PC-9 (cell line): ENCODE measurements at regions not wholly inside any gene's neighbourhood (a gene's known extent, or its start where the extent isn't known, plus 50 kb on each side); places are given as distances from the start of the nearest gene placed in this dataset.

Experiments used
- BruUV-seq: library from RNA; stranded (reverse); fragments of 400-500 nt; replicated peaks from 2 replicates; lab custom pipeline; 2021; lab: Mats Ljungman, UMichigan
- CTCF ChIA-PET: fragments of 300-600 bp; sonication (Branson Sonifier 250); formaldehyde crosslinking; loops from one replicate; lab custom pipeline; 2022; ENCODE audit warnings: antibody characterized with exemption; lab: Charles Lee
- POLR2A ChIA-PET: fragments of 300-600 bp; sonication (Branson Sonifier 250); formaldehyde crosslinking; loops from one replicate; lab custom pipeline; 2022; ENCODE audit warnings: antibody characterized with exemption; ENCODE audit not compliant: unreplicated experiment; lab: Charles Lee
- DNase-seq, 2 experiments: peaks; one replicate each; pipeline versions ENCODE4 v3.0.0 to v3.0.0-alpha.2; 2015 to 2022; ENCODE audit warnings: mixed read lengths in 1 of 2
- H2AFZ ChIP-seq: fragments of 200-600 bp; sonication (generic); 2 replicates; pipeline ENCODE4 v1.8.1; 2017; ENCODE audit warnings: antibody characterized with exemption
- H3F3A ChIP-seq: fragments of 200-600 bp; sonication (generic); 2 replicates; pipeline ENCODE4 v1.8.1; 2017; ENCODE audit warnings: antibody characterized with exemption, mild to moderate bottlenecking, low read depth; ENCODE audit not compliant: insufficient read depth
- H3K27ac ChIP-seq: fragments of 200-600 bp; sonication (generic); 2 replicates; pipeline ENCODE4 v1.6.1; 2016; ENCODE audit warnings: mixed run types
- H3K27me3 ChIP-seq: fragments of 200-600 bp; sonication (generic); 2 replicates; pipeline ENCODE4 v1.6.1; 2016; ENCODE audit warnings: low read depth, mixed run types; ENCODE audit not compliant: insufficient read depth
- H3K36me3 ChIP-seq: fragments of 200-600 bp; sonication (generic); 2 replicates; pipeline ENCODE4 v1.6.1; 2016; ENCODE audit warnings: low read depth, mixed run types
- H3K4me1 ChIP-seq: fragments of 200-600 bp; sonication (generic); replicated peaks from 2 replicates; pipeline ENCODE4 v1.6.1; 2016; ENCODE audit warnings: mixed run types; ENCODE audit not compliant: insufficient read depth
- H3K4me2 ChIP-seq: fragments of 200-600 bp; sonication (generic); 2 replicates; pipeline ENCODE4 v1.6.1; 2017; ENCODE audit warnings: mixed run types
- H3K4me3 ChIP-seq: fragments of 200-600 bp; sonication (generic); 2 replicates; pipeline ENCODE4 v1.6.1; 2016; ENCODE audit warnings: mixed run types
- H3K79me2 ChIP-seq: fragments of 200-600 bp; sonication (generic); 2 replicates; pipeline ENCODE4 v1.6.1; 2017; ENCODE audit warnings: low read depth, mixed run types
- H3K9me2 ChIP-seq: fragments of 200-600 bp; sonication (generic); 2 replicates; pipeline ENCODE4 v1.8.1; 2017; ENCODE audit warnings: mild to moderate bottlenecking; ENCODE audit not compliant: insufficient read depth
- H3K9me3 ChIP-seq: fragments of 200-600 bp; sonication (generic); 2 replicates; pipeline ENCODE4 v1.8.1; 2016; ENCODE audit warnings: low read depth; ENCODE audit not compliant: insufficient read depth
- H4K20me1 ChIP-seq: fragments of 200-600 bp; sonication (generic); 2 replicates; pipeline ENCODE4 v1.8.1; 2017; ENCODE audit not compliant: insufficient read depth
- CTCF ChIP-seq: fragments of 200-600 bp; sonication (generic); conservative IDR thresholded peaks from 2 replicates; pipeline ENCODE4 v1.6.1; 2017; ENCODE audit warnings: mixed run types, antibody characterized with exemption, mild to moderate bottlenecking, moderate library complexity
- EZH2 ChIP-seq: fragments of 200-600 bp; sonication (generic); IDR thresholded peaks from 2 replicates; pipeline ENCODE4 v1.8.0; 2017; ENCODE audit warnings: antibody characterized with exemption, low read depth
- intact Hi-C: fragments of 100-400 bp; cut with micrococcal nuclease; formaldehyde crosslinking; loops from one replicate; pipeline ENCODE4 v1.10.0; 2022; ENCODE audit not compliant: unreplicated experiment

GRCh38 chr4:24114444-24114843 is 224.6 kb upstream of the PPARGC1A start:
- Histone ChIP-seq H3F3A (no peaks in the 10 kb centered on the region), H3K79me2 (no peaks in the 10 kb centered on the region), H3K27me3 (no peaks in the 10 kb centered on the region), H3K27ac (no peak overlapping the region), H3K9me2 (no peaks in the 10 kb centered on the region), H3K9me3 (no peaks in the 10 kb centered on the region), H2AFZ (no peak overlapping the region), H3K36me3 (no peaks in the 10 kb centered on the region), H3K4me1 (no peaks in the 10 kb centered on the region), H3K4me2 (no peak overlapping the region), H3K4me3 (no peak overlapping the region), H4K20me1 (no peaks in the 10 kb centered on the region)
- CTCF ChIA-PET: no interaction called here
- POLR2A ChIA-PET: no interaction called here
- DNase-seq: no peak
- TF ChIP-seq EZH2: no peak
- TF ChIP-seq CTCF: no peak
- no TSS peak for BruUV-seq
- intact Hi-C loops: no loop called here

GRCh38 chr4:24112466-24112865 is 222.6 kb upstream of the PPARGC1A start:
- Histone ChIP-seq H3K27me3 (no peaks in the 10 kb centered on the region), H3F3A (no peaks in the 10 kb centered on the region), H3K4me2 (no peak overlapping the region), H4K20me1 (no peaks in the 10 kb centered on the region), H3K4me1 (no peaks in the 10 kb centered on the region), H2AFZ (no peak overlapping the region), H3K79me2 (no peaks in the 10 kb centered on the region), H3K27ac (no peak overlapping the region), H3K9me2 (no peaks in the 10 kb centered on the region), H3K9me3 (no peaks in the 10 kb centered on the region), H3K4me3 (no peak overlapping the region), H3K36me3 (no peaks in the 10 kb centered on the region)
- BruUV-seq: no TSS peak
- ChIA-PET POLR2A (no interaction called here), CTCF (no interaction called here)
- TF ChIP-seq EZH2 (no peak), CTCF (no peak)
- intact Hi-C loops: no loop called here
- DNase-seq: no peak

GRCh38 chr4:24108567-24108966 is 218.7 kb upstream of the PPARGC1A start:
- Histone ChIP-seq H2AFZ (no peak overlapping the region), H3K9me3 (no peaks in the 10 kb centered on the region), H3K4me3 (no peak overlapping the region), H4K20me1 (no peaks in the 10 kb centered on the region), H3F3A (no peaks in the 10 kb centered on the region), H3K9me2 (no peaks in the 10 kb centered on the region), H3K4me1 (no peaks in the 10 kb centered on the region), H3K79me2 (no peaks in the 10 kb centered on the region), H3K36me3 (no peaks in the 10 kb centered on the region), H3K27ac (no peak overlapping the region), H3K27me3 (no peaks in the 10 kb centered on the region), H3K4me2 (no peak overlapping the region)
- no peak for DNase-seq
- POLR2A ChIA-PET: no interaction called here
- TF ChIP-seq EZH2: no peak
- TF ChIP-seq CTCF: no peak
- intact Hi-C loops: no loop called here
- CTCF ChIA-PET: no interaction called here
- no TSS peak for BruUV-seq
